Activated CD8-positive, alpha-beta memory T cell treated with anti-CD3 and anti-CD28 coated beads, Interleukin-2, amount 50 U/mL, for 24 hours (primary cell): ENCODE measurements at regions not wholly inside any gene's neighbourhood (a gene's known extent, or its start where the extent isn't known, plus 50 kb on each side); places are given as distances from the start of the nearest gene placed in this dataset.

Experiments used
- DNase-seq: peaks from one replicate; pipeline ENCODE4 v3.0.0-alpha.2; 2020; ENCODE audit errors: extremely low read depth

GRCh38 chr18:37624318-37624717 lies 58.7 kb upstream of the CELF4 start:
- no peak for DNase-seq

GRCh38 chr18:37619964-37620363 lies 54.4 kb upstream of the CELF4 start:
- DNase-seq: no peak

- DNase-seq: no peak
Observed at GRCh38 chr18:37617623-37618022, 52.0 kb upstream of the CELF4 start.
